CD8-positive, alpha-beta memory T cell (primary cell): ENCODE measurements at regions not wholly inside any gene's neighbourhood (a gene's known extent, or its start where the extent isn't known, plus 50 kb on each side); places are given as distances from the start of the nearest gene placed in this dataset.

Experiments used
- CTCF ChIA-PET: fragments of 350-600 bp; sonication (Branson Sonifier 250); formaldehyde crosslinking; loops from one replicate; lab custom pipeline; 2021; ENCODE audit warnings: antibody characterized with exemption; lab: Charles Lee
- POLR2A ChIA-PET: fragments of 350-600 bp; sonication (Branson Sonifier 250); formaldehyde crosslinking; loops from one replicate; lab custom pipeline; 2021; ENCODE audit warnings: antibody characterized with exemption; lab: Charles Lee
- DNase-seq, 5 donors: peaks; one replicate each; pipeline versions ENCODE4 v3.0.0 to v3.0.0-alpha.2; 2020 to 2022; ENCODE audit warnings: mixed read lengths in 1 of 5
- H3K27ac ChIP-seq: one replicate; pipeline ENCODE4 v1.7.0; 2013; ENCODE audit warnings: low read depth, mild to moderate bottlenecking, low read length, moderate library complexity
- H3K27me3 ChIP-seq: 2 replicates; pipeline ENCODE4 v1.7.0; 2013; ENCODE audit warnings: low read length, mild to moderate bottlenecking; ENCODE audit not compliant: insufficient read depth, poor library complexity, severe bottlenecking
- H3K36me3 ChIP-seq: 2 replicates; pipeline ENCODE4 v1.7.0; 2013; ENCODE audit warnings: mild to moderate bottlenecking, low read length, moderate library complexity; ENCODE audit not compliant: insufficient read depth
- H3K4me1 ChIP-seq: 2 replicates; pipeline ENCODE4 v1.7.0; 2013; ENCODE audit warnings: mild to moderate bottlenecking, low read length, moderate library complexity; ENCODE audit not compliant: insufficient read depth
- H3K4me3 ChIP-seq: 2 replicates; pipeline ENCODE4 v1.7.0; 2013; ENCODE audit warnings: mild to moderate bottlenecking, low read length
- H3K9me3 ChIP-seq: 2 replicates; pipeline ENCODE4 v1.7.0; 2013; ENCODE audit warnings: mild to moderate bottlenecking, low read length
- H3K27ac Mint-ChIP-seq, 8 donors: one replicate each; pipeline ENCODE4 v1.8.0; 2020 to 2021; ENCODE audit warnings: mixed read lengths in 8 of 8, mild to moderate bottlenecking in 6 of 8, inconsistent platforms in 3 of 8, moderate library complexity in 3 of 8
- H3K27me3 Mint-ChIP-seq, 2 donors: one replicate each; pipeline ENCODE4 v1.8.0; 2020 to 2021; ENCODE audit warnings: mixed read lengths in 2 of 2, mild to moderate bottlenecking in 1 of 2, moderate library complexity in 1 of 2
- H3K36me3 Mint-ChIP-seq, 3 donors: one replicate each; pipeline ENCODE4 v1.8.0; 2020 to 2021; ENCODE audit warnings: mixed read lengths in 3 of 3, inconsistent platforms in 1 of 3, mild to moderate bottlenecking in 1 of 3
- H3K4me1 Mint-ChIP-seq, 3 donors: one replicate each; pipeline ENCODE4 v1.8.0; 2020 to 2021; ENCODE audit warnings: mixed read lengths in 3 of 3, inconsistent platforms in 1 of 3, mild to moderate bottlenecking in 1 of 3
- H3K4me3 Mint-ChIP-seq, 7 donors: one replicate each; pipeline ENCODE4 v1.8.0; 2020 to 2021; ENCODE audit warnings: mixed read lengths in 7 of 7, mild to moderate bottlenecking in 6 of 7, moderate library complexity in 4 of 7, inconsistent platforms in 2 of 7
- H3K9me3 Mint-ChIP-seq, 5 donors: one replicate each; pipeline ENCODE4 v1.8.0; 2020 to 2022; ENCODE audit warnings: mixed read lengths in 5 of 5, mild to moderate bottlenecking in 3 of 5, moderate library complexity in 2 of 5, inconsistent platforms in 1 of 5

- H3K9me3 ChIP-seq: no peaks in the 10 kb centered on the region
- CTCF ChIA-PET: no interaction called here
- Mint-ChIP-seq H3K9me3 (peaks cover 1 to 21% (median 11%) of the 10 kb centered on the region in 5 donors), H3K36me3 (no peaks in the 10 kb centered on the region), H3K27ac (no peak overlapping the region), H3K4me3 (no peak overlapping the region), H3K27me3 (no peaks in the 10 kb centered on the region), H3K4me1 (no peaks in the 10 kb centered on the region)
- H3K27me3 ChIP-seq: no peaks in the 10 kb centered on the region
- POLR2A ChIA-PET: no interaction called here
- no peak overlapping the region for H3K27ac ChIP-seq
- no peaks in the 10 kb centered on the region for H3K4me1 ChIP-seq
- no peak overlapping the region for H3K4me3 ChIP-seq
- no peaks in the 10 kb centered on the region for H3K36me3 ChIP-seq
- no peak for DNase-seq
Observed at GRCh38 chr14:45526715-45527549, 273.9 kb upstream of the MIS18BP1 start.

GRCh38 chr14:45519766-45520165 is 266.8 kb upstream of the MIS18BP1 start:
- Histone ChIP-seq H3K27me3 (no peaks in the 10 kb centered on the region), H3K27ac (no peak overlapping the region), H3K36me3 (no peaks in the 10 kb centered on the region), H3K9me3 (no peaks in the 10 kb centered on the region), H3K4me1 (no peaks in the 10 kb centered on the region), H3K4me3 (no peak overlapping the region)
- H3K9me3 Mint-ChIP-seq: peaks cover 0 to 6% (median 5%) of the 10 kb centered on the region in 5 donors
- H3K27me3 Mint-ChIP-seq: no peaks in the 10 kb centered on the region
- H3K27ac Mint-ChIP-seq: no peak overlapping the region
- ChIA-PET POLR2A (no interaction called here), CTCF (no interaction called here)
- no peaks in the 10 kb centered on the region for H3K4me1 Mint-ChIP-seq
- H3K4me3 Mint-ChIP-seq: no peak overlapping the region
- DNase-seq: no peak
- no peaks in the 10 kb centered on the region for H3K36me3 Mint-ChIP-seq

DNA sequence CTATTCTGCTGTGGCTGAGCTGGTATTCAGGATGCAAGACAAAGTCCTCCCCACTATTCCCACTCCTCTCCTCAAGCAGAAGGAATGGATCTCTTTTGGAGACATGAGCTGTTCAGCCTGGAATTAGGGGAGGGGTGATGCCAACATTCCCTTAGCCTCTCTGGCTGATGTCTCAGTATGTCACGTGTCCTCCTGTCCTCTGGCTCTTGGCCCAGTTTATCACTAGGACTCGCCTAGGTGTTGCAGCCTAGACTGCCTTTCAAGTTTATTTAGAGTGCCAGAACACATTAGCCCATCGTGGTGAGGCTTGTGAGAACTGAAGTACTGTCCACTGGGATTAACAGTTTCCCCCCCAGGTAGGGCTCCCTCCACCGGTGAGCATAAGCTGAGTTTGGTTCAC is 239.9 kb upstream of the MIS18BP1 start:
- no peaks in the 10 kb centered on the region for H3K27me3 Mint-ChIP-seq

DNA sequence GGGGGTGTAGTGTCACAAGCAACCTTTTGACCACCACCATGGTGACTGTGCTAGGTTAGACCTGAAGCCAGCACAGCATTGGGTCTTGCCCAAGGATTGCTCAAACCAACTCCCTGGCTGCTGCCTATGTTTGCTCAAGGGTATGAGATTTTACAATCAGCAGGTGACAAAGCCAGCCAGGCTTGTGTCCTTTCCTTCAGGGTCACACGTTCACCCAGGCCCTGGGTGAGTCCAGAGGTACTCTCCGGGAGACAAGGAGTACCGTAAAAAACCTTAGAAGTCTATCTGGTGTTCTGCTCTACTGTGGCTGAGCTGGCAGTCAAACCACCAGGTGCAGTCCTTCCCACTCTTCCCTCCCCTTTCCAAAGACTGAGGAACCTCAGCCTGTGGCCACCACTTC is 238.9 kb upstream of the MIS18BP1 start:
- H3K27ac Mint-ChIP-seq: no peak overlapping the region
- H3K27me3 Mint-ChIP-seq: no peaks in the 10 kb centered on the region
- peaks cover 3 to 17% (median 11%) of the 10 kb centered on the region in 5 donors for H3K9me3 Mint-ChIP-seq
- Histone ChIP-seq H3K4me3 (no peak overlapping the region), H3K27ac (no peak overlapping the region), H3K4me1 (no peaks in the 10 kb centered on the region), H3K36me3 (no peaks in the 10 kb centered on the region), H3K27me3 (no peaks in the 10 kb centered on the region), H3K9me3 (no peaks in the 10 kb centered on the region)
- H3K4me1 Mint-ChIP-seq: no peaks in the 10 kb centered on the region
- ChIA-PET CTCF (no interaction called here), POLR2A (no interaction called here)
- H3K4me3 Mint-ChIP-seq: no peak overlapping the region
- DNase-seq: no peak
- no peaks in the 10 kb centered on the region for H3K36me3 Mint-ChIP-seq

More for the DNA sequence above, 239.9 kb upstream of the MIS18BP1 start:
- H3K27me3 ChIP-seq: no peaks in the 10 kb centered on the region
- ChIA-PET CTCF (no interaction called here), POLR2A (no interaction called here)
- H3K4me1 Mint-ChIP-seq: no peaks in the 10 kb centered on the region
- peaks cover 3 to 14% (median 8%) of the 10 kb centered on the region in 5 donors for H3K9me3 Mint-ChIP-seq
- H3K36me3 Mint-ChIP-seq: no peaks in the 10 kb centered on the region
- H3K36me3 ChIP-seq: no peaks in the 10 kb centered on the region
- no peak for DNase-seq
- no peak overlapping the region for H3K27ac Mint-ChIP-seq
- H3K4me3 ChIP-seq: no peak overlapping the region
- H3K9me3 ChIP-seq: no peaks in the 10 kb centered on the region
- H3K4me3 Mint-ChIP-seq: no peak overlapping the region
- H3K27ac ChIP-seq: no peak overlapping the region
- H3K4me1 ChIP-seq: no peaks in the 10 kb centered on the region

- Histone ChIP-seq H3K9me3 (no peaks in the 10 kb centered on the region), H3K36me3 (no peaks in the 10 kb centered on the region), H3K4me1 (no peaks in the 10 kb centered on the region), H3K27me3 (no peaks in the 10 kb centered on the region), H3K27ac (no peak overlapping the region), H3K4me3 (no peak overlapping the region)
- ChIA-PET POLR2A (no interaction called here), CTCF (no interaction called here)
- Mint-ChIP-seq H3K4me1 (no peaks in the 10 kb centered on the region), H3K36me3 (no peaks in the 10 kb centered on the region), H3K27ac (no peak overlapping the region), H3K27me3 (no peaks in the 10 kb centered on the region), H3K4me3 (no peak overlapping the region), H3K9me3 (peaks cover 8 to 46% (median 25%) of the 10 kb centered on the region in 5 donors)
- no peak for DNase-seq
Observed at GRCh38 chr14:45486599-45486998, 233.6 kb upstream of the MIS18BP1 start.

DNA sequence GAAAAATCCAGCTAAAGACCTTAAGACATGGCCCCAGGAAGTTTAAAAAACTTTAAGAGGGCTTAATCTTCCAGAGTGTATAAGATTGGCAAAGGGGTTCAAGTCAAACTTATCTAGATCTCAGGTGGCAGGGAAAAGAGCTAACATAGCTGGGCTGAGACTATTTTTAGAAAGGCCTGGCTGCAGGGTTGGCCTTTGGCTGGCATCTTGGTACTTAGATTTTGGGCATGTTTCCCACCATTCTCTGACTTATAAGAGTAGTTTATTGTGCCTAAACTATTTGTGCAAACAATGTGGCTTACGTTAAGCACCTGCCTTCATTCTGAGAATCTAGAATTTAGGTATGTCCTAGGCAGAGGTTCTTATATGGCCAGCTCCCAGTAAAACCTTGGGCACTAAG is 214.0 kb upstream of the MIS18BP1 start:
- H3K4me3 ChIP-seq: no peak overlapping the region

DNA sequence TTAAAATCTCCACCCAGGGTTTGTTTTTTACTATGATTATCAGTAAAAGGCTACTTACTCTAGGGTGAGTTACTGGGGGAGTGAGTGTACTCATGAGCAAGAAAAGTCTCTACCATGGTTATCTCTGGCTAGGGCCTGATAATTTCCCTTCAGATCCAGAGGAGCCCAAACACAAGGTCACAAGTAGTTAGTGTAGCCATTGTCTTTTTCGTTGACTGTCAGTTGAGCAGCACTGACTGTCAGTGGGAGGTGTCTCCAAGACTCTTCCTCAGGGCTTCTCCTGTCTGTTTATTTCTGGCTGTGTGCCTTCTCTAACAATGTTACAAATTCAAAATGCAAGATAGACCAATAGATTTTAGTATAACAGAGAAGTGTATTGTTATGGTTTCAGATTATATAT is 181.2 kb upstream of the MIS18BP1 start:
- ChIA-PET POLR2A (no interaction called here), CTCF (no interaction called here)
- Histone ChIP-seq H3K4me1 (no peaks in the 10 kb centered on the region), H3K27me3 (no peaks in the 10 kb centered on the region), H3K9me3 (no peaks in the 10 kb centered on the region), H3K4me3 (no peak overlapping the region), H3K27ac (no peak overlapping the region), H3K36me3 (no peaks in the 10 kb centered on the region)
- no peak for DNase-seq
- H3K36me3 Mint-ChIP-seq: no peaks in the 10 kb centered on the region
- H3K4me1 Mint-ChIP-seq: no peaks in the 10 kb centered on the region
- no peak overlapping the region for H3K27ac Mint-ChIP-seq
- H3K27me3 Mint-ChIP-seq: no peaks in the 10 kb centered on the region
- H3K4me3 Mint-ChIP-seq: no peak overlapping the region
- peaks cover 6 to 14% (median 10%) of the 10 kb centered on the region in 5 donors for H3K9me3 Mint-ChIP-seq

More for the DNA sequence above, 214.0 kb upstream of the MIS18BP1 start:
- CTCF ChIA-PET: no interaction called here
- no peak for DNase-seq
- Mint-ChIP-seq H3K36me3 (peaks cover 0 to 2% (median 0%) of the 10 kb centered on the region in 3 donors), H3K27me3 (no peaks in the 10 kb centered on the region), H3K4me3 (no peak overlapping the region), H3K9me3 (peaks cover 0 to 12% (median 3%) of the 10 kb centered on the region in 5 donors), H3K4me1 (no peaks in the 10 kb centered on the region), H3K27ac (no peak overlapping the region)
- Histone ChIP-seq H3K27ac (no peak overlapping the region), H3K4me1 (no peaks in the 10 kb centered on the region), H3K36me3 (no peaks in the 10 kb centered on the region), H3K27me3 (no peaks in the 10 kb centered on the region), H3K9me3 (no peaks in the 10 kb centered on the region)
- POLR2A ChIA-PET: no interaction called here

GRCh38 chr14:45426685-45427282 is 173.8 kb upstream of the MIS18BP1 start:
- H3K4me1 ChIP-seq: no peaks in the 10 kb centered on the region
- no peak overlapping the region for H3K27ac ChIP-seq
- no peak for DNase-seq
- Mint-ChIP-seq H3K36me3 (no peaks in the 10 kb centered on the region), H3K27ac (no peak overlapping the region), H3K27me3 (no peaks in the 10 kb centered on the region), H3K9me3 (peaks cover 19 to 32% (median 20%) of the 10 kb centered on the region in 5 donors), H3K4me3 (no peak overlapping the region), H3K4me1 (no peaks in the 10 kb centered on the region)
- H3K4me3 ChIP-seq: no peak overlapping the region
- H3K9me3 ChIP-seq: no peaks in the 10 kb centered on the region
- POLR2A ChIA-PET: no interaction called here
- H3K36me3 ChIP-seq: no peaks in the 10 kb centered on the region
- no peaks in the 10 kb centered on the region for H3K27me3 ChIP-seq
- CTCF ChIA-PET: no interaction called here
